HG03520 (cell line): ENCODE measurements at regions not wholly inside any gene's neighbourhood (a gene's known extent, or its start where the extent isn't known, plus 50 kb on each side); places are given as distances from the start of the nearest gene placed in this dataset.

Experiments
- ATAC-seq: cut with Tn5 transposase; IDR thresholded peaks from one replicate; pipeline ENCODE4 v1.9.1; 2021; ENCODE audit warnings: mild to moderate bottlenecking, moderate library complexity; ENCODE audit not compliant: unreplicated experiment

- ATAC-seq = no peak
Measured at GRCh38 chr3:22969276-22969675, 233.9 kb upstream of the UBE2E2 start.

- ATAC-seq = no peak
Measured at GRCh38 chr3:22971497-22971896, 231.6 kb upstream of the UBE2E2 start.

- ATAC-seq = no peak
Measured at GRCh38 chr3:22977042-22977441, 226.1 kb upstream of the UBE2E2 start.

- peak; percentile 66 for ATAC-seq
Measured at GRCh38 chr3:22977650-22978289, 225.4 kb upstream of the UBE2E2 start.

GRCh38 chr3:22979581-22979980, 223.5 kb upstream of the UBE2E2 start:
- ATAC-seq = no peak

GRCh38 chr3:22980346-22980745, 222.8 kb upstream of the UBE2E2 start:
- ATAC-seq = no peak

- ATAC-seq = no peak
Measured at GRCh38 chr3:22981166-22981565, 222.0 kb upstream of the UBE2E2 start.

GRCh38 chr3:22981861-22982260, 221.3 kb upstream of the UBE2E2 start:
- ATAC-seq = no peak

GRCh38 chr3:22982981-22983587, 220.0 kb upstream of the UBE2E2 start:
- no peak for ATAC-seq

- ATAC-seq = no peak
Measured at GRCh38 chr3:22986958-22987357, 216.2 kb upstream of the UBE2E2 start.

GRCh38 chr3:22988566-22988965, 214.6 kb upstream of the UBE2E2 start:
- ATAC-seq = no peak

GRCh38 chr3:22989716-22990115, 213.4 kb upstream of the UBE2E2 start:
- ATAC-seq = no peak

- no peak for ATAC-seq
Measured at GRCh38 chr3:22990291-22991200, 212.6 kb upstream of the UBE2E2 start.

- no peak for ATAC-seq
Measured at GRCh38 chr3:22994781-22995180, 208.3 kb upstream of the UBE2E2 start.

- ATAC-seq = no peak
Measured at GRCh38 chr3:22996920-22997571, 206.1 kb upstream of the UBE2E2 start.

GRCh38 chr3:23000371-23000770, 202.8 kb upstream of the UBE2E2 start:
- ATAC-seq = no peak

- no peak for ATAC-seq
Measured at GRCh38 chr3:23002151-23002550, 201.0 kb upstream of the UBE2E2 start.

GRCh38 chr3:23002836-23003732, 200.0 kb upstream of the UBE2E2 start:
- ATAC-seq = no peak

- ATAC-seq = no peak
Measured at GRCh38 chr3:23003733-23004046, 199.4 kb upstream of the UBE2E2 start.

- no peak for ATAC-seq
Measured at GRCh38 chr3:23004971-23005370, 198.2 kb upstream of the UBE2E2 start.

GRCh38 chr3:23017801-23018200, 185.3 kb upstream of the UBE2E2 start:
- ATAC-seq = no peak
